Muscle layer of duodenum (tissue), 2 donors: ENCODE measurements at regions not wholly inside any gene's neighbourhood (a gene's known extent, or its start where the extent isn't known, plus 50 kb on each side); places are given as distances from the start of the nearest gene placed in this dataset.

ENCODE experiments used
- H3K27ac ChIP-seq: one replicate; pipeline ENCODE4 v1.7.0; 2013; ENCODE audit warnings: mild to moderate bottlenecking, low read length
- H3K27me3 ChIP-seq: one replicate; pipeline ENCODE4 v1.7.0; 2013; ENCODE audit warnings: low read depth, mild to moderate bottlenecking, control low read depth, low read length
- H3K36me3 ChIP-seq, 2 donors: one replicate each; pipeline ENCODE4 v1.7.0; 2013; ENCODE audit warnings: low read length in 2 of 2, control low read depth in 1 of 2, mild to moderate bottlenecking in 1 of 2; ENCODE audit not compliant: insufficient read depth in 2 of 2, control insufficient read depth in 1 of 2
- H3K4me1 ChIP-seq, 2 donors: one replicate each; pipeline ENCODE4 v1.7.0; 2013; ENCODE audit warnings: low read length in 2 of 2, mild to moderate bottlenecking in 2 of 2, control low read depth in 1 of 2, moderate library complexity in 1 of 2; ENCODE audit not compliant: insufficient read depth in 2 of 2, control insufficient read depth in 1 of 2
- H3K4me3 ChIP-seq, 2 donors: one replicate each; pipeline ENCODE4 v1.7.0; 2013; ENCODE audit warnings: low read length in 2 of 2, low read depth in 1 of 2, mild to moderate bottlenecking in 1 of 2
- H3K9me3 ChIP-seq, 2 donors: one replicate each; pipeline ENCODE4 v1.7.0; 2013; ENCODE audit warnings: low read length in 2 of 2, control low read depth in 1 of 2, mild to moderate bottlenecking in 1 of 2; ENCODE audit not compliant: control insufficient read depth in 1 of 2
- donor health status: healthy.

DNA sequence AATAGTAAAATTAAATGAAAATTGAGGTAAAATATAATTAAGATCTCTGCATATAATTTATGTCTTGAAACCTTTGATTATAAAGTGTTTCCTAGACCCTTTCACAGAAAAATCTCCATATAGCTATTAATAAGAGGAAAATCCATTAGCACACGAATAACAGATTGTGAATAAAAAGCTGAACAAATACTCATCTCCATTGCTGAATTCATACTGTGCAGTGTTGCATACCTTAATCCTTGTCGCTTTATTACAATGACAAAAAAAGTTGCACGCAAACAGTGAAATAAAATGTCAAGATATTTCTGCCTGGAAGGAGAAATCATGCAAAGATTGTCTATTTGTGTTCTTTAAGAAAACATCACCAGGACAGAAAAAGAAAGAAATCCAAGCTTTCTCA, 499.1 kb upstream of the TMPRSS15 start:
- Histone ChIP-seq H3K9me3 (no peaks in the 10 kb centered on the region), H3K27ac (no peak overlapping the region), H3K4me3 (no peak overlapping the region), H3K36me3 (no peaks in the 10 kb centered on the region), H3K27me3 (no peaks in the 10 kb centered on the region), H3K4me1 (no peaks in the 10 kb centered on the region)

GRCh38 chr21:18907076-18907475, 503.5 kb upstream of the TMPRSS15 start:
- Histone ChIP-seq H3K9me3 (peaks cover 0 to 2% of the 10 kb centered on the region in 2 donors), H3K4me1 (no peaks in the 10 kb centered on the region), H3K4me3 (no peak overlapping the region), H3K36me3 (no peaks in the 10 kb centered on the region), H3K27ac (no peak overlapping the region), H3K27me3 (no peaks in the 10 kb centered on the region)

- H3K27ac ChIP-seq: no peak overlapping the region
- no peaks in the 10 kb centered on the region for H3K36me3 ChIP-seq
- no peaks in the 10 kb centered on the region for H3K27me3 ChIP-seq
- H3K4me1 ChIP-seq: no peaks in the 10 kb centered on the region
- H3K4me3 ChIP-seq: no peak overlapping the region
- H3K9me3 ChIP-seq: peaks cover 0 to 2% of the 10 kb centered on the region in 2 donors
Observed at GRCh38 chr21:18908641-18909040, 505.1 kb upstream of the TMPRSS15 start.

DNA sequence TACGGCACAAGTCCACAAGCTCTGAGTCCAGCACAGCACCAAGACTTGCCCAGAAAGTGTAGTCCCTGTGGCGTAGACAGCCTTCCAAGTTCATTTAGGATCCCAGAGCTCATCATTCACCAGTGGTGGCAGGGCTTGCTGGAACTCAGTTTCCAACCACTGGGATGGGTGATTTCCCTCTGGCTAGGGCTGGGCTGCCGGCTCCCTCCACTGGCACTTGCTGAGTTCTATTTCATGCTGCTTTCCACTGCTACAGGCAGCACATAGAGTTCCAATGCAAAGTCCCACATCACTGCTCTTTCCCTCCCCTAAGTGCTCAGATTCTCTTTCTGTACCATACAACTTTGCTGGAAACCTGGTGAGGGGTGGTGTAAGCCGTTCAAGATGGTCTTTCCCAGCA, 510.3 kb upstream of the TMPRSS15 start:
- Histone ChIP-seq H3K4me3 (no peak overlapping the region), H3K27me3 (no peaks in the 10 kb centered on the region), H3K4me1 (peaks cover 0 to 4% of the 10 kb centered on the region in 2 donors), H3K9me3 (peaks cover 0 to 2% of the 10 kb centered on the region in 2 donors), H3K36me3 (no peaks in the 10 kb centered on the region), H3K27ac (no peak overlapping the region)

- Histone ChIP-seq H3K27me3 (no peaks in the 10 kb centered on the region), H3K4me3 (no peak overlapping the region), H3K9me3 (peaks cover 0 to 2% of the 10 kb centered on the region in 2 donors), H3K4me1 (peaks cover 0 to 4% of the 10 kb centered on the region in 2 donors), H3K36me3 (no peaks in the 10 kb centered on the region), H3K27ac (no peak overlapping the region)
Observed at GRCh38 chr21:18914570-18914969, 511.0 kb upstream of the TMPRSS15 start.

DNA sequence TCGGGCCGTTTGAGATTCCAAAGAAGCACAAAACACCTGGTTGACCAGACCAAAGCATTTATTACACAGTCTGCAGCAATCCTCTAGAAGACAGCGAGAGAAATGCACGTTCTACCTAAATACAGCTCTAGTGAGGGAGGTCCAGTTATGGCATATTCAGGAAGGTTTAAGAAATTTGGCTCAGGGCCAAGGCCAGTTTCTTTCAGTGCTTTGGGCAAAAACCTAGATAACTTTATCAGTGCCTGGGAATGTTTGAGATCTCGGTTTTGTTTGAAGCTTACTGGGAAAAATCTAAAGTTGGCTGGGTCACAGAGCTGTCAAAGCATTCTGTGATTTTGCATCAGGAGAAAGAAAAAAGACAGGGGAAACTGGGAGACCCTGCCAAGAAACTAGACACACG, 514.0 kb upstream of the TMPRSS15 start:
- no peak overlapping the region for H3K4me3 ChIP-seq
- H3K36me3 ChIP-seq: no peaks in the 10 kb centered on the region
- no peak overlapping the region for H3K27ac ChIP-seq
- no peaks in the 10 kb centered on the region for H3K27me3 ChIP-seq
- peaks cover 0 to 3% of the 10 kb centered on the region in 2 donors for H3K9me3 ChIP-seq
- H3K4me1 ChIP-seq: peaks cover 0 to 4% of the 10 kb centered on the region in 2 donors

- peaks cover 4 to 8% of the 10 kb centered on the region in 2 donors for H3K4me1 ChIP-seq
Observed at GRCh38 chr21:18931237-18931636, 527.7 kb upstream of the TMPRSS15 start.

DNA sequence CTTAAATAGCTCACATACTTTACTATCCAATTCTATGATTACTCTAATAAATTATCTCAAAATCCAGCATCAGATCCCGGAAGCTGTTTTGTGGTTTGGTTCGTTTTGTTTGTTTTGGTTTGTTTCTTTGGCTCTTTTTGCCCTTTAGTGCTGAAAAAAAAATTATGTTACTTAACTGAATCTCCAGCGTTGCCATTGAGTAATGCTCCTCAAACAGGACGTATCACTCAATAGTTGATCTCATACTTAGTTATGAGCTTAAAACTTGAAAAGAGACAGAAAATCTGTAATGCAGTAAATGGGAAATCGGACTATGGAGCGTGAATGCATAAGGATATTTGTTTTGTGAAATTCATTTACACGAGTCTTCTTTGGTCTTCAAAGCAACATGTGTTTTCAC, 533.8 kb upstream of the TMPRSS15 start:
- H3K4me3 ChIP-seq: no peak overlapping the region
- H3K27me3 ChIP-seq: no peaks in the 10 kb centered on the region
- H3K36me3 ChIP-seq: no peaks in the 10 kb centered on the region
- no peaks in the 10 kb centered on the region for H3K4me1 ChIP-seq
- no peaks in the 10 kb centered on the region for H3K9me3 ChIP-seq
- no peak overlapping the region for H3K27ac ChIP-seq

More at GRCh38 chr21:18931237-18931636, 527.7 kb upstream of the TMPRSS15 start:
- Histone ChIP-seq H3K36me3 (no peaks in the 10 kb centered on the region), H3K27ac (no peak overlapping the region), H3K9me3 (no peaks in the 10 kb centered on the region), H3K27me3 (no peaks in the 10 kb centered on the region), H3K4me3 (no peak overlapping the region)

- Histone ChIP-seq H3K9me3 (no peaks in the 10 kb centered on the region), H3K4me1 (no peaks in the 10 kb centered on the region), H3K27me3 (no peaks in the 10 kb centered on the region), H3K36me3 (no peaks in the 10 kb centered on the region), H3K4me3 (no peak overlapping the region), H3K27ac (no peak overlapping the region)
Observed at GRCh38 chr21:18940791-18941190, 537.2 kb upstream of the TMPRSS15 start.

GRCh38 chr21:18950045-18950740, 546.6 kb upstream of the TMPRSS15 start:
- no peaks in the 10 kb centered on the region for H3K4me1 ChIP-seq
- H3K9me3 ChIP-seq: no peaks in the 10 kb centered on the region
- no peak overlapping the region for H3K27ac ChIP-seq
- H3K27me3 ChIP-seq: no peaks in the 10 kb centered on the region
- H3K36me3 ChIP-seq: no peaks in the 10 kb centered on the region
- H3K4me3 ChIP-seq: no peak overlapping the region

DNA sequence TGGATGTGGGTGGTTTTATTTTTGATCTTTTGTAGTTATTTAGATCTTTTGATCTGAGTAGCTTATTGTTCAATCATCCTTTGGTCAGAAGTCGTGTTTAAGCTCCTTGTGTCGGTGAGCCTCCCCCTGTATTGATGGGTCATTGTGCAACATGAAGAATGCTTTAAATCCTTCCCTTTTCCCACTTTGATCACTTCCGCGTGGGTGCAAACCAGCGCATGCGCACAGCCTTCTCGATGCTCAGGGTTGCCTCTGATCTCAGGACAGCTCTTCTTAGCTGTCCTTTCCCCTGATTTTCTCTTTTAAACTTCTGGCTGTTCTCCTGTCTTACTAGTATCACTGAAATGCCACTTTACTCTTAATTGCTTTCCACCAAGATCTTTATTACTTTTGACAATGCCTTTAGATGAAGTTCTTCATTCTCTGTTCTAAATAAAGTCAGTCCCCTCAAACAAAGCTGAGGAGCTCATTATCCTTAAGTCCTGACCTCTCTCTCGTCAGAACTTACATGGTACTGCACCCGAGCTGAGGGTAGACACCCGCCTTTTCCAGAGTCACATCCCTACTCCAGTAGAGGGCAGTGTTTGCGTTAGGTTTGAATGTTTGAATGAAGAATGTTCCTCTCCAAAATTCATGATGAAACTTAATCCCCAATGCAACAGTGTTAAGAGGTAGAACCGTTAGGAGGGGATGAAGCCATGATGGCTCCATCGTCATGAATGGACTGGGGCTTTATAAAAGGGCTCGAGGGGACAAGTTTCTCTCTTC, 547.9 kb upstream of the TMPRSS15 start:
- H3K4me1 ChIP-seq: no peaks in the 10 kb centered on the region
- H3K9me3 ChIP-seq: no peaks in the 10 kb centered on the region
- H3K36me3 ChIP-seq: no peaks in the 10 kb centered on the region
- H3K4me3 ChIP-seq: no peak overlapping the region
- H3K27me3 ChIP-seq: no peaks in the 10 kb centered on the region
- H3K27ac ChIP-seq: no peak overlapping the region
